ENCODE measurements at regions not wholly inside any gene's neighbourhood (a gene's known extent, or its start where the extent isn't known, plus 50 kb on each side); places are given as distances from the start of the nearest gene placed in this dataset.

DNA sequence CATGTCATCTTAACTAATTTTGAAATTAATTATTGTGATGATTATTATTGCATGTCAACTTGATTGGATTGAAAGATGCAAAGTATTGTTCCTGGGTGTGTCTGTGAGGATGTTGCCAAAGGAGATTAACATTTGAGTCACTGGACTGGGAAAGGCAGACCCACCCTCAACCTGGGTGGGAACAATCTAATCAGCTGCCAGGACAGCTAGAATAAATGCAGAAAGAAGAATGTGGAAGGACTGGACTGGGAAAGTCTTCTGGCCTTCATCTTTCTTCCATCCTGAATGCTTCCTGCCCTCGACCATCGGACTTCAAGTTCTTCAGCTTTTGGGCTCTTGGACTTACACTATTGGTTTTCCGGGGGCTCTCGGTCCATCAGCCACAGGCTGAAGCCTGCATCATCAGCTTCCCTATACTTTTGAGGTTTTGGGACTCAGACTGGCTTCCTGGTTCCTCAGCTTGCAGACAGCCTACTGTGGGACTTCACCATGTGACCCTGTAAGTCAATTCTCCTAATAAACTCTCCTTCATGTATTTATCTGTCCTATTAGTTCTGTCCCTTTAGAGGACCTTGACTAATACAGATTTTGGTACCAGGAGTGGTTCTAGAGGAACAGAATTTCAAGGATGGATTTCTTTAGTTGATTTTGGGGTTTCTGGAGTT lies 959.8 kb downstream of the ANKRD7 start:
- Histone ChIP-seq H3K27ac (no peak overlapping the region), H3K4me1 (replicated peaks in 1 of 2) (no peaks in the 10 kb centered on the region), H3K4me3 (no peak overlapping the region)
- 0 to 100% (median 87%) methylated on average over 1 to 3 of the region's 4 CpGs; no CpG with 5 or more reads in 6 of the 10 experiments for WGBS, 10 experiments
- peak in 3 of 8 experiments; percentile 61 to 90 (median 89) for ATAC-seq (replicated peaks in 6 of 8)
- in situ Hi-C loops (cut with MboI; ENCODE audit: low pct_unique_long_range_greater_than_20kb in 2 of 9, low sequenced_read_pairs in 9 of 9, unreplicated experiment in 9 of 9) = loop anchor here in 3 of 9 experiments (25.0 kb wide), 2 partner anchors 272 to 822 kb away; no protein-coding TSS in a partner anchor

DNA sequence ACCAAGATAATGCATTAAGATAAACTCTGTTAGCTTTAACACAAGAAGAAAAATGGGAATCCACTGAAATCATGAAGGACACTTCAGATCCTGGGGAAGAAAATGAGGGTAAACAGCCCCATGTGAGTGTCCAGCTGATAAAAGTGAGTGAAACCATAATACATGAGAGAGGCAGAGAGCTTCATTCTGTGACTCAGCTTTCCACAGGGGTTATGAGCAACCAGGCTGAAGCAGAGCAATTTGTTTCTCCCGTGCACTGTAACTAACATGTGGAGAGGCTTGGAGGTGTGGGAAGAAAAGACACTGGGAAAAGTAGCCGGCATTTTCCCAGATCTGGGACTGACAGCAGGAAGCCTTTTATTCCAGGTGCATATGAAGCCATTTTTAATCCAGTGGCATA lies 971.7 kb downstream of the ANKRD7 start:
- Histone ChIP-seq H3K4me3 (no peak overlapping the region), H3K27ac (no peak overlapping the region), H3K4me1 (replicated peaks in 1 of 2) (no peaks in the 10 kb centered on the region)
- 53 to 100% (median 83%) methylated on average over 1 to 2 of the region's 2 CpGs; no CpG with 5 or more reads in 6 of the 10 experiments for WGBS, 10 experiments
- peak in 4 of 8 experiments; percentile 25 to 70 (median 28) for ATAC-seq (replicated peaks in 6 of 8)
- in situ Hi-C loops (cut with MboI; ENCODE audit: low pct_unique_long_range_greater_than_20kb in 2 of 9, low sequenced_read_pairs in 9 of 9, unreplicated experiment in 9 of 9) = loop anchor here in 3 of 9 experiments (25.0 kb wide), 2 partner anchors 284 to 834 kb away; no protein-coding TSS in a partner anchor

DNA sequence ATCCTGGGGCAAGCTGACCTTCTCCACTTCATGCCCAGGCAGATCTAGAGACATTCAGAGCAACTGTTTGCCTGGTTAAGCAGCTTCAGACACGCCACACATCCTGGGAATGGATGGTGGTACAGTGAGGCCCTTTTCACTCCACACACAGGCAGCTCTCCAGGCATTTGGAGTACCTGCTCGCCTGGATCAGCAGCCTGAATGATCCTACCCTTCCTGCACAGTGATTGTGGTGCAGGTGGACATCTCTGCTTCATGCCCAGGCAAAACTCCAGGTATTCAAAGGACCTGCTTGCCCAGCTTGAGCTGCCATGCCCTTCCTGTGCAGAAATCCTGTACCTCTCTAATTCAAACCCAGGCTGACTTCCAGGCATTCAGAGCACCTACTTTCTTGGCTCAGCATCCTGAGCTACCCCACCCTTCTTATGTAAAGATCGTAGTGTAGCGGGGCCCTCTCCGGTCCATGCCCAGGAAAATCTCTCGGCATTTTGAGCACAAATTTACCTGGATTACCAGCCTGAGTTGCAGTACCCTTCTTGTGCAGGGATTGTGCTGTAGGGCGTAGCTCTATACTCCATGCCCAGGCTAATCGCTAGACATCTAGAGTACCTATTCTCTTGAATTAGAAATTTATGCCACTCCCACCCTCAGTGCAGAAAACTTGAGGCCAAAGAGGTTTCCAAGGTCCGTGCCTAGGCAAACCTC lies 972.8 kb downstream of the ANKRD7 start:
- H3K27ac ChIP-seq = no peak overlapping the region
- no peak overlapping the region for H3K4me3 ChIP-seq
- in situ Hi-C loops (cut with MboI; ENCODE audit: low pct_unique_long_range_greater_than_20kb in 2 of 9, low sequenced_read_pairs in 9 of 9, unreplicated experiment in 9 of 9) = loop anchor here in 3 of 9 experiments (25.0 kb wide), 2 partner anchors 285 to 835 kb away; no protein-coding TSS in a partner anchor
- ATAC-seq (replicated peaks in 6 of 8) = peak in 2 of 8 experiments; percentile 28 to 50
- 17 to 100% (median 81%) methylated on average over 2 to 6 of the region's 9 CpGs; no CpG with 5 or more reads in 3 of the 10 experiments for WGBS, 10 experiments
- no peaks in the 10 kb centered on the region for H3K4me1 ChIP-seq (replicated peaks in 1 of 2)

DNA sequence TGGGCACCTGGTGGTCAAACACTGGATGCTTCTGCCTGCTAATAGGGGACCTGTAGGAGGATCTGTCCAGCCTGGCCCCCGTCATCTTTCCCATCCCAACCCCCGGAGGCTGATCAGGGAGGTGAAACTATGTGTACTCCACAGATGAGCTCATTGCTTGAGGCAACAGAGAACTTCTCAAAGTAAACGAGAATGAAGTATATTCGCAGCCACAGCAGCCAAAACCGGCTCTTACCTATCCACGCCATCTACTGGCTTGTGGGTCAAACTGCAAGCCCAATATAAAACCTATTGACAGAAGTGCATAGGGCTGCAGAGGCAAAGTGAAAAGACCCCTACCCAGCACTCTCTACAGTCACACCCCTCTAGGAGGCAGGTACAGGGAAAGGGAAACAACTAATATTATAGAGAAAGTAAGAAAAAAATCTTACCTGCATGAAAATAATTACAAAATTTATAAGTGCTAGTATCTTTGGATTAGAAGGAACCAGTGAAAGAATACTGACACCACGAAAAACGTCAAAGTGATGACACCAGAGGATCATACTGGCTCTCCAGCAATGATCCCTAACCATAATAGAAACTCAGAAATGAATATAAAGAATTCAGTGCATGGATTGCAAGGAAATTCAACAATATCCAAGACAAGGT lies 973.5 kb downstream of the ANKRD7 start:
- 0 to 64% (median 24%) methylated on average over 2 to 8 of the region's 8 CpGs; no CpG with 5 or more reads in 2 of the 10 experiments for WGBS, 10 experiments
- Histone ChIP-seq H3K27ac (no peak overlapping the region), H3K4me3 (no peak overlapping the region), H3K4me1 (replicated peaks in 1 of 2) (no peaks in the 10 kb centered on the region)
- peak in 4 of 8 experiments; percentile 24 to 87 (median 82) for ATAC-seq (replicated peaks in 6 of 8)
- in situ Hi-C loops (cut with MboI; ENCODE audit: low pct_unique_long_range_greater_than_20kb in 2 of 9, low sequenced_read_pairs in 9 of 9, unreplicated experiment in 9 of 9) = loop anchor here in 3 of 9 experiments (25.0 kb wide), 2 partner anchors 286 to 836 kb away; no protein-coding TSS in a partner anchor

DNA sequence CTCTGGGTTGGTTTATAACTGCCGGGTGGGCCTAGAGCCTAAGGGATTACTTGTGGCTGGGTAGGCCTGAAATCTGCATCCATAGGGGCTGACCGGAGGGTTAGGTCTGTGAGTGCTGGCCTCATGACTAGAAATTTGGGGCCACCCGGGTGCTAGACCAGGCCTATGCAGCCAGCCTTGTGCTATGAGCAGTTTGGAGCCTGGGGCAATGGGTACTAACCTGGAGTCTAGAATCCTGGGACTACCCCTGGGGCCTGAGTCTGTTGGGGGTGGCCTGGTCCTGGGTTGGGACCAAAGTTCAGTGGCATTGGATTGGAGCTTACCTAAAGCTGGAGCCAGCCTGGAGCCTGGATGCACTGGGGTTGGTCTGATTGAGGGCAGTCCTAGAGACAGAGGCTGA lies 995.2 kb downstream of the ANKRD7 start:
- WGBS, 10 experiments = 0 to 100% (median 98%) methylated on average over 1 to 2 of the region's 3 CpGs; no CpG with 5 or more reads in 6 of the 10 experiments
- H3K4me1 ChIP-seq (replicated peaks in 1 of 2) = no peaks in the 10 kb centered on the region
- in situ Hi-C loops (cut with MboI; ENCODE audit: low pct_unique_long_range_greater_than_20kb in 2 of 9, low sequenced_read_pairs in 9 of 9, unreplicated experiment in 9 of 9) = no loop called here
- H3K27ac ChIP-seq = no peak overlapping the region
- H3K4me3 ChIP-seq = no peak overlapping the region
- no peak for ATAC-seq (replicated peaks in 6 of 8)

DNA sequence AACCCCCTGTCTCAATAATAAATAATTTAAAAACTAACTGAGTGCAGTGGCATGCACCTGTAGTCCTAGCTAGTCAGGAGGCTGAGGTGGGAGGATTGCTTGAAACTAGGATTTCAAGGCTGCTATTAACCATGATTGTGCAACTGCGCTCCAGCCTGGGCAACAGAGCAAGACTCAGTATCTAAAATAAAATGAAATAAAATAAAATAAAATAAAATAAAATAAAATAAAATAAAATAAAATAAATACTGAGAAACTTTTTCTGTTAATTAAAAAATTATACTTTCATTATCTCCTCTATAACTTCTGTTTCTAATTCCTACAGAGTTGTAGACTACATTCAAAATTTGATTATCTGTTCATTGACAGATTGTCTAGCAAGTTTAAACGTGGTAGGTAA lies 999.4 kb downstream of the ANKRD7 start:
- H3K27ac ChIP-seq = no peak overlapping the region
- H3K4me3 ChIP-seq = no peak overlapping the region
- no peak for ATAC-seq (replicated peaks in 6 of 8)
- no peaks in the 10 kb centered on the region for H3K4me1 ChIP-seq (replicated peaks in 1 of 2)
- WGBS, 10 experiments = 0 to 83% (median 51%) methylated on average over 1 to 2 of the region's 2 CpGs
- in situ Hi-C loops (cut with MboI; ENCODE audit: low pct_unique_long_range_greater_than_20kb in 2 of 9, low sequenced_read_pairs in 9 of 9, unreplicated experiment in 9 of 9) = no loop called here

DNA sequence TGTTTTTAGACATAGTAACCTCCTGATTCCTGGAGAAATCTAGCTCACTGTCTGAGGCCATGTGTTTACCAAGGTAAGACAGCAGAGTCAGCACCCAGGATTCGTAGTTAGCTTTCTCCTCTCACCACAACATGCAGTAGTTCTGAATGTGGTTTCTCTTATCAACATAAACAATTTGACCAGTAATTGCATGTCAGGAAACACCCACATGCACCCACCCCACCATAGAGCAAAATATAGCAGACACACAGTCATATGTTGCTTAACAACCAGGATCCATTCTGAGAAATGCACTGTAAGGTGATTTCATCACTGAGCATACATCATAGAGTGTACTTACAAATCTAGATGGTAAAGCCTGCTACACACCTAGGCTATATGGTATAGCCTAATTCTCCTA lies 1004.0 kb downstream of the ANKRD7 start:
- Histone ChIP-seq H3K27ac (no peak overlapping the region), H3K4me1 (replicated peaks in 1 of 2) (no peaks in the 10 kb centered on the region), H3K4me3 (no peak overlapping the region)
- peak in 4 of 8 experiments; percentile 33 to 92 (median 48) for ATAC-seq (replicated peaks in 6 of 8)
- in situ Hi-C loops (cut with MboI; ENCODE audit: low pct_unique_long_range_greater_than_20kb in 2 of 9, low sequenced_read_pairs in 9 of 9, unreplicated experiment in 9 of 9) = no loop called here
- 0 to 100% (median 88%) methylated on average over 1 of the region's 1 CpG; no CpG with 5 or more reads in 6 of the 10 experiments for WGBS, 10 experiments

DNA sequence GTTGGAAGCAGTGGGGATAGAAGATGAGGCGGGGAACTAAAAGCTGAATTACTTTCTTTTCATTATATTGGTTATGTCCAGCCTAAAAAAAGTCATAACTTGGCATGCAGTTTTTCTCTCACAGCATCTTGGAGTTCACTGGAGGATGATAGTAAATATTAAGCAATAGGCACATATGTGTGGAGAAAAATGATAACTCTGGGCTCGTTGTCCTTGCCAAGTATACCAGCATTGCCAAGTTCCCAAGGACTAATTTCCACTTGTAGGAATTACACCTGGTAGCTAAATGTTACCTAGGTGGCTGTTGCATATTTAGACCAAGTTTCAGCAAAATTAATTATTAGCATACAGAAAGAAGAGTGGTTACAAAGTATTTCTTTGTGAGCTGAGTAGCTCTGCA lies 1007.6 kb downstream of the ANKRD7 start:
- in situ Hi-C loops (cut with MboI; ENCODE audit: low pct_unique_long_range_greater_than_20kb in 2 of 9, low sequenced_read_pairs in 9 of 9, unreplicated experiment in 9 of 9) = no loop called here
- no peak overlapping the region for H3K27ac ChIP-seq
- H3K4me3 ChIP-seq = no peak overlapping the region
- no peak for ATAC-seq (replicated peaks in 6 of 8)
- WGBS, 10 experiments = 0 to 100% (median 60%) methylated on average over 1 to 2 of the region's 2 CpGs; no CpG with 5 or more reads in 1 of the 10 experiments
- no peaks in the 10 kb centered on the region for H3K4me1 ChIP-seq (replicated peaks in 1 of 2)

DNA sequence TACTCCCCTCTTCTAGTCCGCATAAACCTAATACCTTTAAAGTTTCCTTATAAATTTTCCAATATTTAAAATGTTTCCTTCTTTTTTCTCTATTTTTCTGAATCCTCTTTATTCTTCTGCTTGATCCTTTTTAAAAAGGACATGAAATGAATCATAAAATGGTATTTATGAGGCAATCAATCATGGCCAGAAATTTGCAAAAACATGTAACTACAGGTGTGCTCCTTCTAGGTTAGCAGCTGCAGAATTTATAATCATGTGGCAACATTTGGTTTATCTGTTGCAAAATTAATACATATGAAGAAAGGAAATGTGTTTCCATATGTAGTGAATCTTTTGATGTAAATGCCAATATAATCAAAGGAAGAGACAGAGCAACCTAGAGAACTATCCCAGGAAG lies 1008.5 kb downstream of the ANKRD7 start:
- no peak for ATAC-seq (replicated peaks in 6 of 8)
- WGBS, 10 experiments = 30 to 100% (median 86%) methylated on average over 1 of the region's 1 CpG
- no peak overlapping the region for H3K4me3 ChIP-seq
- in situ Hi-C loops (cut with MboI; ENCODE audit: low pct_unique_long_range_greater_than_20kb in 2 of 9, low sequenced_read_pairs in 9 of 9, unreplicated experiment in 9 of 9) = no loop called here
- no peaks in the 10 kb centered on the region for H3K4me1 ChIP-seq (replicated peaks in 1 of 2)
- H3K27ac ChIP-seq = no peak overlapping the region

DNA sequence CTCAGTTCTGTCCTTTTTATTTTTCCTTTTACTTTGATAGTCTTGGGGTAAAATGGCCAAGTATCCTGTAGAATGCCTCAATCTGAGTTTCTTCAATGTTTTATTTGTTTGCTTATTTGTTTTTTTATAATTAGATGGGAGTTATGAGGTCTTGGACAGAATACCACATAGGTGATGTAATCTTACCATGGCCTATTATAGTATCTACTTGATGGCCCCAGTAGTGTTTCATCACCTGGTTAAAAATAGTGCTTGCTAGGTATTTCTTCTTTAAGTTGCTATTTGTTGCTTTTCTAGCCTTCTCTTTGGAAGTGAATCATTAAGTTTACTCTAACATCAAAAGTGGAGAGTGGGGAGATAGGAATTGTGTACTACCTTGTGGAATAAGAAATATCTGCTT lies 1020.0 kb upstream of the KCND2 start:
- Histone ChIP-seq H3K4me1 (replicated peaks in 1 of 2) (no peaks in the 10 kb centered on the region), H3K4me3 (no peak overlapping the region), H3K27ac (no peak overlapping the region)
- no peak for ATAC-seq (replicated peaks in 6 of 8)
- in situ Hi-C loops (cut with MboI; ENCODE audit: low pct_unique_long_range_greater_than_20kb in 2 of 9, low sequenced_read_pairs in 9 of 9, unreplicated experiment in 9 of 9) = loop anchor here in 1 of 9 experiments (25.0 kb wide), 2 partner anchors 1009 to 1309 kb away; partner anchors contain the start of gene KCND2

DNA sequence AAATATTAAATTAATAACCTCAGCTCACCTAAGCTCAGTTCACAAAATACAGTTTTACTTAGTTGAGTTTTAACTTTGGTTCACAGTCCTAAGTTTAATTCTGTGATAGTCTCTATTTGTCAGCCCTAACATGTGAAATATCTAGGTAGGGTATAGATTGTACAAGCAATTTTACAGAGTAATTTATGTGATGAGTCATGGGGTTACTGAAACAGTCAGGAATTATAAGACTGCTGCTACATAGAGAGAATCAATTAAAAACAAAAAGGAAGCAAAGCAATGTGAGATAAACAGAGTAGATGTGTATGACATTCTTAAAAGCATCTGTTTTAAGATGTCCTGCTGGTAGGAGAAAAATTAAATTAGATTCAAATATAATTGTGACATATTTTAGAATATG lies 1018.2 kb upstream of the KCND2 start:
- in situ Hi-C loops (cut with MboI; ENCODE audit: low pct_unique_long_range_greater_than_20kb in 2 of 9, low sequenced_read_pairs in 9 of 9, unreplicated experiment in 9 of 9) = loop anchor here in 1 of 9 experiments (25.0 kb wide), 2 partner anchors 1008 to 1308 kb away; partner anchors contain the start of gene KCND2

DNA sequence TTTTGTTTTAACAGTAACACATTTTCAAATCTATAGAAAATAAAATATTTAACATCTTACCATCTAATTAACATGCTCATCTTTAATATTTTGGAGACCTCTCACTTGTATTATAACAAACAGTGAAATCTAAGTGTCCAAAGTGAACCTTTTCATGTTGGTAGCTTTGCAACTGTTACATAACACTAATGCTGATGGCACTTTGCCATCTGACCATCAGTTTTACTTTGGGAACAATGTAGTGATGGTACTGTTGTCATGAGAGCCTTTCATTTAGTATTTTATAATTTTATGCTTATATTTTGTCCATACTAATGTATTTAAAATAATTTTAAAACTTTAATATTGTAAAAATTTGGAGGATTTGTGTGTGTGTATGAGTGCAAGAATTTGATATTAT lies 1017.0 kb upstream of the KCND2 start:
- Histone ChIP-seq H3K4me3 (no peak overlapping the region), H3K4me1 (replicated peaks in 1 of 2) (no peaks in the 10 kb centered on the region), H3K27ac (no peak overlapping the region)
- in situ Hi-C loops (cut with MboI; ENCODE audit: low pct_unique_long_range_greater_than_20kb in 2 of 9, low sequenced_read_pairs in 9 of 9, unreplicated experiment in 9 of 9) = loop anchor here in 1 of 9 experiments (25.0 kb wide), 2 partner anchors 1006 to 1306 kb away; partner anchors contain the start of gene KCND2
- ATAC-seq (replicated peaks in 6 of 8) = no peak

More for the DNA sequence above, 1018.2 kb upstream of the KCND2 start:
- Histone ChIP-seq H3K4me1 (replicated peaks in 1 of 2) (no peaks in the 10 kb centered on the region), H3K27ac (no peak overlapping the region), H3K4me3 (no peak overlapping the region)
- ATAC-seq (replicated peaks in 6 of 8) = peak in 6 of 8 experiments; percentile 35 to 76 (median 68)
